T-helper 1 cell treated with Interleukin-12 subunit alpha and Interleukin-12 subunit beta and Interleukin-4 antibody, amounts not matched to agents 30 ng/mL and 1 ng/mL, for 36 hours (primary cell): ENCODE measurements at regions not wholly inside any gene's neighbourhood (a gene's known extent, or its start where the extent isn't known, plus 50 kb on each side); places are given as distances from the start of the nearest gene placed in this dataset.

Experiments
- intact Hi-C: fragments of 100-400 bp; cut with micrococcal nuclease; formaldehyde crosslinking; loops from one replicate; pipeline ENCODE4 v1.15.1; 2024

DNA sequence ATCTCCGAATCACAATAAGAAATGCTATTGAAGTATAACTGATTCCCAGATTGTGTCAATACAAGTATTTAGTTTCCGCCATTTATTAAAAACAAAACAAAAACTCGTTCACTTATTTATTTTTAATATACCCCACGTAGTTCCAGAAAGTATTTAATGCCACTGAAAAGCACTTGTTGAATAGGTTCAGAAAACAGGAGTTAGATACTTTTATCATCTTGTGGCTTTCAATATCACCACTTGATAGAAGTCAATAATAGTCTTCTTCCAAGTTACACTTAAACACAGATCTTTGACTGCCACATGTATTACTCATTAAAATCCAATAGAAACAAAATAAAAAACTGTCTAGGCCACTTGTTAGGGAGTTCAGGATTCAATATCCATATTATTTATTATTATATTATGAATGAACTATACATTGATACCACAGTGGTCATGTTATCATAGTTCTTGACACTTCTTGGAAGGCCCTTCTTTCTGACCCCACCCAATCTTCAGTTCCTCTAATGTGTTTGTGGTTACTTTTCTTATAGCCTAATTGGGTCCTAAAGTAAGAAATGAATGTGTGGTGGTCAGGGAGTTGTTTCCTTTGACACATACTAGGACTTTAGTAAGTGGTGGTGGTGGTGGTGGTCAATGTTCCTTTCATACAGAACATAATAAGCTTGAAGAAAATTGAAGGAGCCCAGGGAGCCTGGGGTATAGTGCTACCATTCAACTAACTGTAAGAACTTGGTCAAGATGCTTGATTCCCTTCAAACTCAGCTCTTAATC lies 221.3 kb upstream of the ITGA4 start:
- intact Hi-C loops = loop anchor here (5.0 kb wide), 1 partner anchor 231 kb away; no protein-coding TSS in a partner anchor

DNA sequence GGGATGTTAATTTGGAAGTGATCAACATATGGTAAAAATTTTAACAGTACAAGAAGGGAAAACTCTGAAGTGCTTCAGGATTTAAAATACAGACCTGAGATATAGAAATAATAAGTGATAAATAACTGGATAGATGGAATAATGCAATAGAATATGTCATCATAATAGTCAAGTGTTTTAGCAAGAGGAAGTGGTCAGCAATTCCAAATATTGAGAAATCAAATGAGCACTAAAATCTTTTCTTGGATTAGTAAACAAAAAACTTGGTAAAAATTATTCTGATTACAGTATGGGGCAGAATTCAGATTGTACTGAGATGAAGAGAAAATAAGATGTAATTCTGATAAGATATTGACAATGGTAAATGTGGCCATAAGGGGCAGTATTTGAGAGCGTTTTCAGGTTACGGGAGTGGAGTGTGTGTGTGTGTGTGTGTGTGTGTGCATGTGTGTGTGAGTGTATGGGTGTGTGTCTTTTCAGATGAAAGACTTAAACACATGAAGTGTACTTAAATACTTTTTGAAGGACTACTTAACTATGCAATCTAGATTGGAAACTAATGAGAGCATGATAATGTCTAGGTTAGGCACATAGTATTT lies 217.9 kb upstream of the ITGA4 start:
- intact Hi-C loops = loop anchor here (1.0 to 5.0 kb wide), 2 partner anchors 16 to 228 kb away; no protein-coding TSS in a partner anchor

- intact Hi-C loops = loop anchor here (5.0 kb wide), 1 partner anchor 41 kb away; no protein-coding TSS in a partner anchor
Measured at GRCh38 chr2:181240844-181241243, 216.3 kb upstream of the ITGA4 start.

- intact Hi-C loops = loop anchor here (5.0 kb wide), 1 partner anchor 41 kb away; no protein-coding TSS in a partner anchor
Measured at GRCh38 chr2:181241366-181241765, 215.8 kb upstream of the ITGA4 start.

DNA sequence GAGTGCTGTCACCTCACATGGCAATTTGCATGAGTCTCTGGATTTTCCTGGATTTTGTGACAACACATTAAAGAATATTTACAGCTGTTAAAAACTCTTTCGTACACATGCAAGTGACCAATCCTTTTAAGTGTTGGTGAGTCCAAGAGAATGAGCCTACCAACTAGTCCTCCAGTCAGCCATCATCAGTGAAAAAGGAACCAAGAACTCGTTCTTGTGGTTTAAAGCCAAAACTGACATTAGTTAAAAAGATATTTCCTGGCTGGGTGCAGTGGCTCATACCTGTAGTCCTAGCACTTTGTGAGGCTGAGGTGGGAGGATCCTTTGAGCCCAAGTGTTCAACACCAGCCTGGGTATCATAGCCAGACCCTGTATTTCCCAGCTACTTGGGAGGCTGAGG lies 215.4 kb upstream of the ITGA4 start:
- intact Hi-C loops = loop anchor here (2.0 to 5.0 kb wide), 2 partner anchors 27 to 41 kb away; no protein-coding TSS in a partner anchor

DNA sequence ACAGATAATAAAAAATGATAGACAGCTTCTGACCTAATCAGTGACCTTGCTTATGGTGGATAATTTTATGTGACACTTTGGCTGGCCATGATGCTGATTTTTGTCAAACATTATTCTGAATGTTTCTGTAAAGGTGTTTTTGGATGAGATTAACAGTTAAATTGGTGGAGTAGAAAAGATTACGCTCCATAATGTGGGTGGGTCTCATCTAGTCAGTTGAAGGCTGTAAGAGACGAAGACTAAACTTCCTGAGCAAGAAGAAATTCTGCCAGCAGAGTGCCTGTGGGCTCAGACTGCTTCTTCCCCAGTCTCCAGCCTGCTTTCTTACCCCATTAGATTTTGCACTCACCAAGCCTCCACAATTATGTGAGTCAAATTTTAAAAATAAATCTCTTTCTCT lies 214.9 kb upstream of the ITGA4 start:
- intact Hi-C loops = loop anchor here (2.0 to 5.0 kb wide), 2 partner anchors 27 to 40 kb away; no protein-coding TSS in a partner anchor

GRCh38 chr2:181243319-181243718 lies 213.9 kb upstream of the ITGA4 start:
- intact Hi-C loops = loop anchor here (2.0 to 5.0 kb wide), 2 partner anchors 25 to 39 kb away; no protein-coding TSS in a partner anchor

DNA sequence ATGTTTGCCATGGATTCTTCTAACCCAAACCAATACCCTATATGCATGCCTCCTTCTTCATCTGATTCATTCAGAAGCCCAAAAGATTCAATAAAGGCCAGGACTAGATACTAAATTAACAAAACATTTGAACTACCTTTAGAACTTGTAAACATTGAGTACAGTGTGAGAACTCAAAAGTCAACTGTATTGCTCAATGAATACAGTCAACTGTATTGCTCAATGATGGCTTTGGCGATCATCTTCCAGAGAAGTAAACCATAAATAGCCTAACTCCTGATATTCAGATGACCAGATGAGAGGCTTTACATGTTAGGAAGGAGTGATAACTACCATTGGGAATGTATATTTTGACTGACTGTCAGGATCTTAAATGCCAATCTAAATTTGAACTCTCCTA lies 206.5 kb upstream of the ITGA4 start:
- intact Hi-C loops = no loop called here

DNA sequence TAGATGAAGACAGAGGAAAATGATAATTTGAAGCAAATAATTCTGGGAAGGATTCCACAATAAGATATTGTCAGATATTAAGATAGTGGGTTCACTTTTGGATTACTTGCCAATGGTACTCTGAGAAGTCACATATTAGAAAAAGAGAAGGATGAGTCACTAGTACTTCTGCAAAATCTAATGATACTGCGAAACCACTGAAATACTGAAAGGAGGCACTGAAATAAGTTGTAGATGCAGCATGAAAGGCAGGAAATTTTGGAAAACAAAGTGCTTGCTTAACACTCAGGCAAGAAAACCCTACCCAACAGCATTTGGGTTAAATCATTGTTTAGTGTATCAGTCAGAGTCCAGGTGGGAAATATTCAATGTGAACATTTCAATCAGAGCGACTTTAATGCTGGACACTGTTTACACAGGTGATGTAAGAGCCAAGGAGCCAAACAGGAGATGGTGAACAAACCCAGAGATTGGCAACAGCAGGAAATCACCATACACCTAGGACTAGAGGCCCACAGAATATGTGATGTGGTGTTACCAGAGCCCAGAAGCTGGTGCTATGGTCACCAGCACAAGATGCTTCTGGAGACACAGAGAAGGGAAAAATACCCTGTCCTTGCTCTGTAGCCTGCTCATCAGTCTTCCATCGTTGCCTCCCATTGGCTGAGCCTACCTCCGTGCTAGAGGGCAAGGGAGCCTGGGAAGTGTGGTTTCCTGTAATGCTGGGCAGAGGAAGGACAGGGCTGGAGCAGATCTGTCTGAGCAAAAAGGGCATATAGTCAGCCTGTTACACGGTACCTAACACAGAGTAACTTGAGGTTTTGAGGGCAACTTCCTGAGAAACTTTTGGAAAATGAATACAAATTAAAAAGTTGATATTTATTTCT lies 204.7 kb upstream of the ITGA4 start:
- intact Hi-C loops = no loop called here

GRCh38 chr2:181253438-181253837 lies 203.7 kb upstream of the ITGA4 start:
- intact Hi-C loops = no loop called here

GRCh38 chr2:181255651-181256050 lies 201.5 kb upstream of the ITGA4 start:
- intact Hi-C loops = no loop called here

DNA sequence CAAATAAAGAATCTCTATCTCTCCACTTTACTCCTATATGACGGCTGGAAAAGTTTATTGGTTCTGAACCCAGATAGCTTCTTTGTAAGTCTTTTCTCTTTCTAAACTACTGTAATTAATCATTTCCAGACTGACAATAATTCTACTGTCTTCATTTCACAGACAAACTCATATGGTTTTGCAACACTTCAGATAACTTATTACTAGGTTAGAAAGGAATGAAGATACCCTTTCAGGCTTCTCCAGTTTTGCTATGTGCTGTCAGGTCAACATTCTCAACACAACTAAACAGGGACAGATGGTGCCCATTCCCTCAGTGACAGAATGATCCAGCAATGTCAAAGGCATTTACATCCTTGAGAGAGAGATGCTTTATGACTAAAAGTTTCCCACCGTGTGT lies 198.5 kb upstream of the ITGA4 start:
- intact Hi-C loops = no loop called here

DNA sequence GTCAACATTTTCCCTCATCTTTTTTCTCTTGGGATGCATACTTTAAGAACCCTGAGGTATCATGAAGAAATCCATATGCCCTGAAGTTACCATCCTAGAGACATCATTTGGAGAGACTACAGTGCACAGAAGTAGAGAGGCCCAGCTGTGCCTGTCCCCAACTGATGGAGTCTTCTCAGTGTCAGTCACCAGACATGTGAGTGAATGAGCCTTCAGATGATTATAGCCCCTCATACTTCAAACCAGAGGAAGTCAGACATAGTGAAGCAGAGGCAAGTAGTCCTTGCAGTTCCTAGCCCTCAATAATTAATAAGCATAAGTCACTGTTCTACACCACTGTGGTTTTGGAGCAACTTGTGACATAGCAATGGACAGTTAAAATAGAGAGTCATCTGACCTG lies 194.4 kb upstream of the ITGA4 start:
- intact Hi-C loops = no loop called here

GRCh38 chr2:181264001-181264400 lies 193.2 kb upstream of the ITGA4 start:
- intact Hi-C loops = no loop called here

DNA sequence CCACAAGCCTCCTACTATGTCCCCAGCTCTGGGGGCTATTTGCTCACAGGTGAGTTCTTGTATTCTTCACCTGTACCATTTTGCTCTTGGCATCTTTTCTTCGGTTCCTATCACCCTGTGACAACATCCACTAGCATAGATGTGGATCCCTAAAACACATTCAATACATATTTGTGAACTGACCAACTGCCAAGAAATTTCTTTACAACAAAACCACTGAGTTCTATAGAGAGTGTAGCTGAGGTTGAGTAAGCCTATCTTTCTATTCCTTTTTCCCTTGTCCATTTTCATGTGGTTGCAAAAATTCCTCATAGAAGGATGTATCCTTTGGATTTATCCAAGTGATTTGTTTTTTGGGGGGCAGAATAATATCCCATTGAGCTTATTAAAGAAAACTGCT lies 192.7 kb upstream of the ITGA4 start:
- intact Hi-C loops = no loop called here

GRCh38 chr2:181266614-181267013 lies 190.6 kb upstream of the ITGA4 start:
- intact Hi-C loops = no loop called here

- intact Hi-C loops = loop anchor here (2.0 kb wide), 1 partner anchor 26 kb away; no protein-coding TSS in a partner anchor
Measured at GRCh38 chr2:181268174-181268867, 188.9 kb upstream of the ITGA4 start.

GRCh38 chr2:181273986-181274385 lies 183.2 kb upstream of the ITGA4 start:
- intact Hi-C loops = no loop called here

GRCh38 chr2:181275643-181276070 lies 181.5 kb upstream of the ITGA4 start:
- intact Hi-C loops = loop anchor here (1.0 kb wide), 4 partner anchors 25 to 182 kb away; partner anchors contain the start of gene ITGA4

- intact Hi-C loops = loop anchor here (5.0 kb wide), 1 partner anchor 39 kb away; no protein-coding TSS in a partner anchor
Measured at GRCh38 chr2:181281206-181281832, 175.9 kb upstream of the ITGA4 start.
